GM10266 (cell line): ENCODE measurements at regions not wholly inside any gene's neighbourhood (a gene's known extent, or its start where the extent isn't known, plus 50 kb on each side); places are given as distances from the start of the nearest gene placed in this dataset.

Experiments used
- DNase-seq: peaks from one replicate; pipeline ENCODE4 v3.0.0; 2012; ENCODE audit errors: extremely low spot score
- TF ChIP-seq, protein P1 (sequence below): IDR thresholded peaks from 2 replicates; pipeline ENCODE4 v1.5.1; 2012; ENCODE audit warnings: mild to moderate bottlenecking, low read depth; ENCODE audit not compliant: control insufficient read depth, insufficient read depth; ENCODE audit errors: missing control alignments

- TF ChIP-seq, protein P1, sequence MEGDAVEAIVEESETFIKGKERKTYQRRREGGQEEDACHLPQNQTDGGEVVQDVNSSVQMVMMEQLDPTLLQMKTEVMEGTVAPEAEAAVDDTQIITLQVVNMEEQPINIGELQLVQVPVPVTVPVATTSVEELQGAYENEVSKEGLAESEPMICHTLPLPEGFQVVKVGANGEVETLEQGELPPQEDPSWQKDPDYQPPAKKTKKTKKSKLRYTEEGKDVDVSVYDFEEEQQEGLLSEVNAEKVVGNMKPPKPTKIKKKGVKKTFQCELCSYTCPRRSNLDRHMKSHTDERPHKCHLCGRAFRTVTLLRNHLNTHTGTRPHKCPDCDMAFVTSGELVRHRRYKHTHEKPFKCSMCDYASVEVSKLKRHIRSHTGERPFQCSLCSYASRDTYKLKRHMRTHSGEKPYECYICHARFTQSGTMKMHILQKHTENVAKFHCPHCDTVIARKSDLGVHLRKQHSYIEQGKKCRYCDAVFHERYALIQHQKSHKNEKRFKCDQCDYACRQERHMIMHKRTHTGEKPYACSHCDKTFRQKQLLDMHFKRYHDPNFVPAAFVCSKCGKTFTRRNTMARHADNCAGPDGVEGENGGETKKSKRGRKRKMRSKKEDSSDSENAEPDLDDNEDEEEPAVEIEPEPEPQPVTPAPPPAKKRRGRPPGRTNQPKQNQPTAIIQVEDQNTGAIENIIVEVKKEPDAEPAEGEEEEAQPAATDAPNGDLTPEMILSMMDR, result no peak
Measured at GRCh38 chr2:14018620-14019019, 613.9 kb upstream of the LRATD1 start.

DNA sequence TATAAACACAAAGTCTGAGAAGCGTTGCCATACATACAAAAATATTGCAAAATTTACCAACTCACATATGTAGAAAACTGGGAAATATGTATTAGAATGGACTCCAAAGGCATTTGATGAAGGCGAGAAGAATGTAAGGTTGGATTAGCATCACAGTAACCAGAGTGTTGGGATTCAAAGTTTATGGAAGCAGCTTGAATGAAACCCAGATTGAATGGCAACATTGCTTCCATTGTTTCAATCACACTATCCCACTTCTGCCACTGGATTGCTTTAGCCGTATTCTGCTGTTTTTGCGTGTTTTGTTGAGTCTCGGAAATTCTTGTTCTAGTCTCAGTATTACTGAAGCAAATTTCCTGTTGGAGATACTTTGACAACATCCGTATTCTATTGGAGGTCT, 609.0 kb upstream of the LRATD1 start:
- TF ChIP-seq, protein P1, result no peak
- no peak for DNase-seq

More at GRCh38 chr2:14018620-14019019, 613.9 kb upstream of the LRATD1 start:
- no peak for DNase-seq

DNA sequence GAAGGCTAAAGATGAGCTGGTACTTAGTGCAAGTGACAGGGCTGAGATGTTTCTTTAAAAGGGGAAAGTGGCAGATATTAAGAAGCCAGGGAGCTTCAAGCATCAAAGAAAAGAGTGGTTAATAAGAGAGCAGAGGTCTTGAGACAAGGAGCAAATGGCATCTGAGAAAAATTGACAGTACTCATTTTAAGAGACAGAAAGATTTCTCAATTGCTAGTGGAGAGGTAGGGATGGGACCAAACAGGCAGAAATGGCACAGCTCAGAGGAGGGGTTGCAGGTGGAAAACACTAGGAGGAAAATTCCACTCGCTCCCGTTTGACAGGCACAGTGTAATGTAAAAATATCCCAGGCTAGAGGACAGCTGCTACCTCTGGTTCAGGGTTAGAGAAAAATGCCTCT, 593.4 kb upstream of the LRATD1 start:
- no peak for DNase-seq
- TF ChIP-seq, protein P1, result no peak

DNA sequence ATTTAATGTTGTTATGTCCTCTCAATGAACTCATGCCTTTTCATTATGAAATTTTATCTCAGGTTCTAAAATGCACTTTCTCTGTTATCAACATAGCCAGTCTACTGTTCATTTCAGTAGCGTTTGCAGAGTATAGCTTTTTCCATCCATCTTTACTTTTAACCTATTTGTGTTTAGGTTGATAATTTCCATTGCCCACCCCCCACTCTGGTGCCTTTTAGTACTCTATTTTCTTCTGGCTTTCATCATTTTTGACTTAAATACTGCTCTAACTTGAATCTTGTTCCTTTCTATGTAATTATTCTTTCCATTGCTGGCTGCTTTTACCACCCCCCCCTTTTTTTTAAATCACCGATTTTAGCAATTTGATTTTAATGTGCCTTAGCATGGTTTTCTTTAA, 585.0 kb upstream of the LRATD1 start:
- TF ChIP-seq, protein P1, result no peak
- DNase-seq, result no peak

DNA sequence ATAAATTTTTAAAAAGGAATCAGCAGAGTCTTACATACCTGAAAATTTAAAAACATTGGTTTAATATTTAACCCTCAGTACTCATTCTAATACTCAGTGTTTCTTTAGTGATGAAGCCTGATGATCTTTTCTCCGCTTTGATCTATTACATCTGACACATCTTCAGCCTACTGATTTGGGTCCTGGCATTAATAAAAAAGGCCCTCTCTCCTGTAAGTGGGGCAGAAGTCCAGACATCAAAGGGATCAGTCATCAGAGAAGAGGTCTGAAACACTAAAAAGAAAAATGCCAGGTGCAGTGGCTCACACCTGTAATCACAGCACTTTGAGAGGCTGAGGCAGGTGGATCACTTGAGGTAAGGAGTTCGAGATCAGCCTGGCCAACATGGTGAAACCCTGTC, 581.1 kb upstream of the LRATD1 start:
- no peak for DNase-seq
- TF ChIP-seq, protein P1, result no peak

DNA sequence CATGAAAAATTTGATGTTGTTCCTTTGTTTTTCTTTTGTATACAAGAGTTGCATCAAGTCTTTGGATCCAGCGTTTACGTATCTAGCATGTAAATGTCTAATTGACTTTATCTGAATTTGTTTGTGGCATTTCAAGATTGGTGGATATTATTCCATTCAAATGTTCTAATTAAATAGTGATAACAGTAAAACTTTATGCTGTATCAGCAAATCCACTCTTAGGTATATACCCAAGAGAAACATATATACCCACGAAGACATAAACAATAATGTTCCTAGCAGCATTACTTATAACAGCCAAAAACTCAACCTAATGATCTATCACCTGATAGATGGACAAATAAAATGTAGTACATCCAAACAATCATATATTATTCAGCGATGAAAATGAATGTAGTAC, 579.4 kb upstream of the LRATD1 start:
- no peak for DNase-seq
- TF ChIP-seq, protein P1, result no peak

DNA sequence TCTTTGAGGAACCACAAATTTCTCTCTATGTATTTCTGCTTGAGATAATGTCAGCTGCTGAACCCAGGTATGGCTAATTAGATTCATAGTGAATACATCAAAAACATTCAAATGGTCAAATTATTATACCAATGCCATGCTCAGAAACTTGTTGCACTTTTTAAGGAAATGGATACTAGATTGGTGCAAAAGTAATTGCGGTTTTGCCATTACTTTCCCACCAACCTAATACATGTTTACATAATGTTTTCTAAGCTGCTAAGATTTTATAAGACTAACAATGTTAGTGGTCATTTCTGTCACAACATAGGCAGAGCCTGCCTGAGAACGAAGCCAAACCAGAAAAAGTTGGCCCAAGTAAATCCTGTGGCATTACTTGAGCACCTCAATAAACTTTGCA, 568.2 kb upstream of the LRATD1 start:
- TF ChIP-seq, protein P1, result no peak
- no peak for DNase-seq
